Karpas-422 (cell line): ENCODE measurements at regions not wholly inside any gene's neighbourhood (a gene's known extent, or its start where the extent isn't known, plus 50 kb on each side); places are given as distances from the start of the nearest gene placed in this dataset.
"Not testable (repeated sequence)": the region's sequence is repeated elsewhere in the genome, so short reads cannot be mapped to it uniquely, and the experiment has no call there.

Experiments used
- DNase-seq: peaks from one replicate; pipeline ENCODE4 v3.0.0-alpha.2; 2015
- H2AFZ ChIP-seq: fragments of 200-600 bp; sonication (generic); 2 replicates; pipeline ENCODE4 v1.6.1; 2014; ENCODE audit warnings: antibody characterized with exemption, low read length, mixed read lengths
- H3K27ac ChIP-seq: fragments of 200-600 bp; sonication (generic); 2 replicates; pipeline ENCODE4 v1.5.1; 2014; ENCODE audit warnings: mild to moderate bottlenecking, low read length, moderate library complexity
- H3K27me3 ChIP-seq: fragments of 200-600 bp; sonication (generic); 2 replicates; pipeline ENCODE4 v1.6.1; 2014; ENCODE audit warnings: low read length, mixed read lengths
- H3K36me3 ChIP-seq: fragments of 200-600 bp; sonication (generic); 2 replicates; pipeline ENCODE4 v1.6.1; 2014; ENCODE audit warnings: low read length, mixed read lengths; ENCODE audit not compliant: insufficient read depth
- H3K4me1 ChIP-seq: fragments of 200-600 bp; sonication (generic); 2 replicates; pipeline ENCODE4 v1.6.1; 2014; ENCODE audit warnings: mild to moderate bottlenecking, low read length, mixed read lengths
- H3K4me2 ChIP-seq: fragments of 200-600 bp; sonication (generic); 2 replicates; pipeline ENCODE4 v1.6.1; 2014; ENCODE audit warnings: low read length, low read depth, mild to moderate bottlenecking; ENCODE audit not compliant: poor library complexity, severe bottlenecking
- H3K4me3 ChIP-seq: fragments of 200-600 bp; sonication (generic); 2 replicates; pipeline ENCODE4 v1.5.1; 2014; ENCODE audit warnings: mild to moderate bottlenecking, antibody characterized with exemption, low read length, mixed read lengths
- H3K79me2 ChIP-seq: fragments of 200-600 bp; sonication (generic); 2 replicates; pipeline ENCODE4 v1.6.1; 2014; ENCODE audit warnings: mild to moderate bottlenecking, low read length, mixed read lengths
- H3K9ac ChIP-seq: fragments of 200-600 bp; sonication (generic); 2 replicates; pipeline ENCODE4 v1.6.0; 2014; ENCODE audit warnings: low read length
- H3K9me2 ChIP-seq: fragments of 200-600 bp; sonication (generic), shearing (Covaris generic); replicated peaks from 2 replicates; pipeline ENCODE4 v1.6.0; 2014; ENCODE audit warnings: mild to moderate bottlenecking, low read length, moderate library complexity; ENCODE audit not compliant: insufficient read depth
- H3K9me3 ChIP-seq: fragments of 300-700, 200-600 bp; sonication (generic); 2 replicates; pipeline ENCODE4 v1.6.1; 2014; ENCODE audit warnings: low read length, mixed read lengths
- H4K20me1 ChIP-seq: fragments of 200-600 bp; sonication (generic); 2 replicates; pipeline ENCODE4 v1.6.1; 2014; ENCODE audit warnings: mild to moderate bottlenecking, antibody characterized with exemption, low read length, low read depth; ENCODE audit not compliant: insufficient read depth

- Histone ChIP-seq H3K4me3 (no peak overlapping the region), H4K20me1 (no peaks in the 10 kb centered on the region), H3K36me3 (no peaks in the 10 kb centered on the region), H3K27ac (no peak overlapping the region), H3K4me2 (no peak overlapping the region), H3K4me1 (no peaks in the 10 kb centered on the region), H3K27me3 (no peaks in the 10 kb centered on the region), H3K79me2 (no peaks in the 10 kb centered on the region), H3K9me2 (no peaks in the 10 kb centered on the region), H3K9me3 (no peaks in the 10 kb centered on the region), H3K9ac (no peak overlapping the region), H2AFZ (no peak overlapping the region)
- DNase-seq: no peak
These were observed 614.8 kb upstream of the SOX9 start for GRCh38 chr17:71505981-71506380.

GRCh38 chr17:71511266-71511995 lies 609.4 kb upstream of the SOX9 start:
- Histone ChIP-seq H3K4me3 (no peak overlapping the region), H3K4me2 (no peak overlapping the region), H3K27ac (no peak overlapping the region), H4K20me1 (no peaks in the 10 kb centered on the region), H3K9me3 (no peaks in the 10 kb centered on the region), H3K27me3 (no peaks in the 10 kb centered on the region), H3K79me2 (no peaks in the 10 kb centered on the region), H3K9ac (no peak overlapping the region), H3K36me3 (no peaks in the 10 kb centered on the region), H3K4me1 (no peaks in the 10 kb centered on the region), H3K9me2 (no peaks in the 10 kb centered on the region), H2AFZ (no peak overlapping the region)
- no peak for DNase-seq

- H3K79me2 ChIP-seq, DNase-seq, H3K4me1 ChIP-seq, H3K9me2 ChIP-seq, H2AFZ ChIP-seq, H3K27me3 ChIP-seq, H3K36me3 ChIP-seq, H3K4me2 ChIP-seq, H3K27ac ChIP-seq, H3K9ac ChIP-seq, H3K9me3 ChIP-seq, H3K4me3 ChIP-seq, H4K20me1 ChIP-seq: not testable (repeated sequence)
These were observed 607.1 kb upstream of the SOX9 start for GRCh38 chr17:71513725-71514124.

GRCh38 chr17:71516149-71516548 lies 604.7 kb upstream of the SOX9 start:
- Histone ChIP-seq H3K27me3 (no peaks in the 10 kb centered on the region), H3K4me2 (no peak overlapping the region), H3K9ac (no peak overlapping the region), H2AFZ (no peak overlapping the region), H3K9me3 (no peaks in the 10 kb centered on the region), H3K4me1 (no peaks in the 10 kb centered on the region), H3K9me2 (no peaks in the 10 kb centered on the region), H3K4me3 (no peak overlapping the region), H3K36me3 (no peaks in the 10 kb centered on the region), H4K20me1 (no peaks in the 10 kb centered on the region), H3K79me2 (no peaks in the 10 kb centered on the region), H3K27ac (no peak overlapping the region)
- no peak for DNase-seq

- Histone ChIP-seq H3K36me3 (no peaks in the 10 kb centered on the region), H2AFZ (no peak overlapping the region), H3K27ac (no peak overlapping the region), H3K9me2 (no peaks in the 10 kb centered on the region), H3K4me1 (no peaks in the 10 kb centered on the region), H3K9ac (no peak overlapping the region), H3K4me2 (no peak overlapping the region), H3K4me3 (no peak overlapping the region), H3K79me2 (no peaks in the 10 kb centered on the region), H4K20me1 (no peaks in the 10 kb centered on the region), H3K9me3 (no peaks in the 10 kb centered on the region), H3K27me3 (no peaks in the 10 kb centered on the region)
- DNase-seq: no peak
These were observed 601.5 kb upstream of the SOX9 start for GRCh38 chr17:71519285-71519684.

- H3K9me2 ChIP-seq: no peaks in the 10 kb centered on the region
- H3K79me2 ChIP-seq: no peaks in the 10 kb centered on the region
- no peaks in the 10 kb centered on the region for H4K20me1 ChIP-seq
- H3K27me3 ChIP-seq: no peaks in the 10 kb centered on the region
- no peak for DNase-seq
- no peak overlapping the region for H3K4me2 ChIP-seq
- no peak overlapping the region for H3K27ac ChIP-seq
- H3K4me1 ChIP-seq: no peaks in the 10 kb centered on the region
- H3K9ac ChIP-seq: no peak overlapping the region
- no peaks in the 10 kb centered on the region for H3K36me3 ChIP-seq
- H3K4me3 ChIP-seq: no peak overlapping the region
- H3K9me3 ChIP-seq: no peaks in the 10 kb centered on the region
- no peak overlapping the region for H2AFZ ChIP-seq
These were observed 599.1 kb upstream of the SOX9 start for GRCh38 chr17:71521724-71522123.

GRCh38 chr17:71522383-71522782 lies 598.4 kb upstream of the SOX9 start:
- Histone ChIP-seq H3K27ac (no peak overlapping the region), H3K9ac (no peak overlapping the region), H3K4me3 (no peak overlapping the region), H3K9me2 (no peaks in the 10 kb centered on the region), H3K79me2 (no peaks in the 10 kb centered on the region), H4K20me1 (no peaks in the 10 kb centered on the region), H3K36me3 (no peaks in the 10 kb centered on the region), H3K27me3 (no peaks in the 10 kb centered on the region), H3K4me1 (no peaks in the 10 kb centered on the region), H3K4me2 (no peak overlapping the region), H3K9me3 (no peaks in the 10 kb centered on the region), H2AFZ (no peak overlapping the region)
- DNase-seq: no peak

GRCh38 chr17:71527311-71527710 lies 593.5 kb upstream of the SOX9 start:
- no peaks in the 10 kb centered on the region for H3K36me3 ChIP-seq
- H2AFZ ChIP-seq: no peak overlapping the region
- no peaks in the 10 kb centered on the region for H3K79me2 ChIP-seq
- H3K27ac ChIP-seq: no peak overlapping the region
- no peaks in the 10 kb centered on the region for H3K4me1 ChIP-seq
- H3K4me2 ChIP-seq: no peak overlapping the region
- H3K27me3 ChIP-seq: no peaks in the 10 kb centered on the region
- H4K20me1 ChIP-seq: no peaks in the 10 kb centered on the region
- no peak overlapping the region for H3K4me3 ChIP-seq
- H3K9me3 ChIP-seq: no peaks in the 10 kb centered on the region
- no peak overlapping the region for H3K9ac ChIP-seq
- no peaks in the 10 kb centered on the region for H3K9me2 ChIP-seq
- DNase-seq: no peak

DNA sequence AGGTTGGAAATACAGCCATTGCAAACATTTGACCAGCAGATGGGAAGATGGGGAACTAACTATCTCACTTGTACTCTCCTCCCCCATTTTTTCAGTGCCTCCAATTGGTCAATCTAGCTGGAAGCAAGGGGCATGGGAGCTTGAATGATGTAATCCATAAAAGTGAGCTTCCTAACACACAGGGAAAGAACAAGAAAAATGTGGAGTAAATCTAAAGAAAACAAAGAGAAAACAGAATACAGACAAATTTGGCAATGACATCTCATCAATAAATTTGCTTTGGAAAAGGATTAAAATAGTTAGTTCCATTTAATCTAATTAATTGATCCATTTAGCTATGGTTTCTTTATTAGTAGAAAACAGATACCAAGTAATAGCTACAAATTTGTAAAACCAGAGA lies 592.6 kb upstream of the SOX9 start:
- Histone ChIP-seq H3K27ac (no peak overlapping the region), H3K9ac (no peak overlapping the region), H3K27me3 (no peaks in the 10 kb centered on the region), H3K9me3 (no peaks in the 10 kb centered on the region), H3K4me3 (no peak overlapping the region), H2AFZ (no peak overlapping the region), H3K9me2 (no peaks in the 10 kb centered on the region), H4K20me1 (no peaks in the 10 kb centered on the region), H3K79me2 (no peaks in the 10 kb centered on the region), H3K36me3 (no peaks in the 10 kb centered on the region), H3K4me1 (no peaks in the 10 kb centered on the region), H3K4me2 (no peak overlapping the region)
- DNase-seq: no peak
